ENCODE measurements at regions not wholly inside any gene's neighbourhood (a gene's known extent, or its start where the extent isn't known, plus 50 kb on each side); places are given as distances from the start of the nearest gene placed in this dataset.

DNA sequence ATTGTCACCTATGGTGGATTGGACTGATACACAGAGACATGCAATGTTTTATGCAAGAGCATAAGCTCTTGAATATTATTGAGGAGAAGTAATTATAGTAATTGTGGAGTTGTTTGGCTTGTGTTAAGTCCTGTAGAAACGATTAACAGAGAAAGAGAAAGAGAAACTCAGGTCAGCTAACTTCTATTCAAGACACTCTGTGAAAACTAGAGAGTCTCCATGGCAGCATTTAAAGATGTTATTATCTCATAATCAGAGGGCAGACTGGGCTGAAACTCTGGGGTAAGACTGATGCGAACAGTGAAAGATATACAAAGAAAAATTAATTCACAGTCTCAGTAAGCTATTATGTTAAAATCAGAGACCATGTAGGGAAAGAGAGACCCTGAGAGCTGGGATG, 625.7 kb downstream of the FAT4 start:
- TF ChIP-seq, protein P1, sequence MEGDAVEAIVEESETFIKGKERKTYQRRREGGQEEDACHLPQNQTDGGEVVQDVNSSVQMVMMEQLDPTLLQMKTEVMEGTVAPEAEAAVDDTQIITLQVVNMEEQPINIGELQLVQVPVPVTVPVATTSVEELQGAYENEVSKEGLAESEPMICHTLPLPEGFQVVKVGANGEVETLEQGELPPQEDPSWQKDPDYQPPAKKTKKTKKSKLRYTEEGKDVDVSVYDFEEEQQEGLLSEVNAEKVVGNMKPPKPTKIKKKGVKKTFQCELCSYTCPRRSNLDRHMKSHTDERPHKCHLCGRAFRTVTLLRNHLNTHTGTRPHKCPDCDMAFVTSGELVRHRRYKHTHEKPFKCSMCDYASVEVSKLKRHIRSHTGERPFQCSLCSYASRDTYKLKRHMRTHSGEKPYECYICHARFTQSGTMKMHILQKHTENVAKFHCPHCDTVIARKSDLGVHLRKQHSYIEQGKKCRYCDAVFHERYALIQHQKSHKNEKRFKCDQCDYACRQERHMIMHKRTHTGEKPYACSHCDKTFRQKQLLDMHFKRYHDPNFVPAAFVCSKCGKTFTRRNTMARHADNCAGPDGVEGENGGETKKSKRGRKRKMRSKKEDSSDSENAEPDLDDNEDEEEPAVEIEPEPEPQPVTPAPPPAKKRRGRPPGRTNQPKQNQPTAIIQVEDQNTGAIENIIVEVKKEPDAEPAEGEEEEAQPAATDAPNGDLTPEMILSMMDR (IDR thresholded peaks at IDR 0.05): no peak
- TF ChIP-seq EP300 (IDR thresholded peaks at IDR 0.05) (no peak), POLR2A (IDR thresholded peaks at IDR 0.05) (no peak), POLR2AphosphoS5 (IDR thresholded peaks at IDR 0.05) (no peak)
